Testis (tissue), 2 donors: ENCODE measurements at regions not wholly inside any gene's neighbourhood (a gene's known extent, or its start where the extent isn't known, plus 50 kb on each side); places are given as distances from the start of the nearest gene placed in this dataset.

Source experiments
- DNase-seq: peaks from one replicate; pipeline ENCODE4 v3.0.0-alpha.2; 2019
- H3K27ac ChIP-seq, 2 donors: fragments of 200-600 bp; sonication (generic); one replicate each; pipeline ENCODE4 v1.5.1; 2019
- H3K27me3 ChIP-seq: fragments of 200-600 bp; sonication (generic); one replicate; pipeline ENCODE4 v1.5.1; 2019
- H3K36me3 ChIP-seq: fragments of 200-600 bp; sonication (generic); one replicate; pipeline ENCODE4 v1.5.1; 2017; ENCODE audit warnings: low read depth; ENCODE audit errors: missing control alignments
- H3K4me1 ChIP-seq: fragments of 200-600 bp; sonication (generic); one replicate; pipeline ENCODE4 v1.5.1; 2019
- H3K4me3 ChIP-seq, 2 donors: fragments of 200-600 bp; sonication (generic); one replicate each; pipeline ENCODE4 v1.5.1; 2017 to 2019
- H3K9me3 ChIP-seq: fragments of 200-600 bp; sonication (generic); one replicate; pipeline ENCODE4 v1.5.1; 2017
- POLR2A ChIP-seq: fragments of 450-650 bp; IDR thresholded peaks from one replicate; pipeline ENCODE4 v1.6.1; 2017; ENCODE audit warnings: antibody characterized with exemption, mild to moderate bottlenecking, moderate library complexity
- WGBS, 2 donors: methylation state at CpG; one replicate each; pipeline ENCODE4 v1.1.5; 2018; 5-methylcytosine and 5-hydroxymethylcytosine counted together
- intact Hi-C: fragments of 100-400 bp; cut with DNase I; formaldehyde crosslinking; loops from one replicate; pipeline ENCODE4 v1.15.1; 2023; ENCODE audit warnings: low total_unique reads
- TF ChIP-seq, protein P1 (sequence below), 3 experiments: fragments of 450-650 bp in 2 of 3; fragments of 200-600 bp in 1 of 3; sonication (generic) in 1 of 3; IDR thresholded peaks; one replicate each; pipeline ENCODE4 v1.5.1; 2016 to 2019; ENCODE audit warnings: antibody characterized with exemption in 3 of 3, mild to moderate bottlenecking in 2 of 3, moderate library complexity in 1 of 3

DNA sequence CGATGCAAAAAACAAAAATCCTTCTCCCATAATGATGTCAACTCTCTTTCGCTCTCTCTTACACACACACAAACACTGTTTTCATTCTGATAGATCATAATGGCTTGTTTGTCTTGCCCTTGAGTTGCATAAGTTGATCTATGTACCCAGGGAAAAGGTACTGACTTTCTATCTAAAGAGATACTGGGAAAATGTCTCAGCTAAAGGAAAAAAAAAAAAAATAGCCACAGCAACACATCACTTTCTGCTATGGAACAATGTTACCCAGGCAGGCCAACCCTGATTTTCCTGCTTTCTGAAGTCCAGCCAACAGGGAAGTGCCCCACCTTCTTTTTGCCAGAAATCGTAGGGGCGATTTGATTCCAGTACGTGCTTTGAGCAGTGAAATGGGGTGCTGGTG, 212.6 kb upstream of the ACTBL2 start:
- no peaks in the 10 kb centered on the region for H3K27me3 ChIP-seq
- intact Hi-C loops, result no loop called here
- no peaks in the 10 kb centered on the region for H3K36me3 ChIP-seq
- H3K9me3 ChIP-seq, result no peaks in the 10 kb centered on the region
- H3K27ac ChIP-seq, result no peak overlapping the region
- TF ChIP-seq POLR2A, result no peak
- TF ChIP-seq, protein P1, sequence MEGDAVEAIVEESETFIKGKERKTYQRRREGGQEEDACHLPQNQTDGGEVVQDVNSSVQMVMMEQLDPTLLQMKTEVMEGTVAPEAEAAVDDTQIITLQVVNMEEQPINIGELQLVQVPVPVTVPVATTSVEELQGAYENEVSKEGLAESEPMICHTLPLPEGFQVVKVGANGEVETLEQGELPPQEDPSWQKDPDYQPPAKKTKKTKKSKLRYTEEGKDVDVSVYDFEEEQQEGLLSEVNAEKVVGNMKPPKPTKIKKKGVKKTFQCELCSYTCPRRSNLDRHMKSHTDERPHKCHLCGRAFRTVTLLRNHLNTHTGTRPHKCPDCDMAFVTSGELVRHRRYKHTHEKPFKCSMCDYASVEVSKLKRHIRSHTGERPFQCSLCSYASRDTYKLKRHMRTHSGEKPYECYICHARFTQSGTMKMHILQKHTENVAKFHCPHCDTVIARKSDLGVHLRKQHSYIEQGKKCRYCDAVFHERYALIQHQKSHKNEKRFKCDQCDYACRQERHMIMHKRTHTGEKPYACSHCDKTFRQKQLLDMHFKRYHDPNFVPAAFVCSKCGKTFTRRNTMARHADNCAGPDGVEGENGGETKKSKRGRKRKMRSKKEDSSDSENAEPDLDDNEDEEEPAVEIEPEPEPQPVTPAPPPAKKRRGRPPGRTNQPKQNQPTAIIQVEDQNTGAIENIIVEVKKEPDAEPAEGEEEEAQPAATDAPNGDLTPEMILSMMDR (IDR thresholded peaks at IDR 0.05), result no peak
- no peak for DNase-seq
- peaks cover 7% of the 10 kb centered on the region for H3K4me1 ChIP-seq
- 76 to 89% methylated on average over 5 of the region's 5 CpGs for WGBS, 2 donors
- H3K4me3 ChIP-seq, result no peak overlapping the region

DNA sequence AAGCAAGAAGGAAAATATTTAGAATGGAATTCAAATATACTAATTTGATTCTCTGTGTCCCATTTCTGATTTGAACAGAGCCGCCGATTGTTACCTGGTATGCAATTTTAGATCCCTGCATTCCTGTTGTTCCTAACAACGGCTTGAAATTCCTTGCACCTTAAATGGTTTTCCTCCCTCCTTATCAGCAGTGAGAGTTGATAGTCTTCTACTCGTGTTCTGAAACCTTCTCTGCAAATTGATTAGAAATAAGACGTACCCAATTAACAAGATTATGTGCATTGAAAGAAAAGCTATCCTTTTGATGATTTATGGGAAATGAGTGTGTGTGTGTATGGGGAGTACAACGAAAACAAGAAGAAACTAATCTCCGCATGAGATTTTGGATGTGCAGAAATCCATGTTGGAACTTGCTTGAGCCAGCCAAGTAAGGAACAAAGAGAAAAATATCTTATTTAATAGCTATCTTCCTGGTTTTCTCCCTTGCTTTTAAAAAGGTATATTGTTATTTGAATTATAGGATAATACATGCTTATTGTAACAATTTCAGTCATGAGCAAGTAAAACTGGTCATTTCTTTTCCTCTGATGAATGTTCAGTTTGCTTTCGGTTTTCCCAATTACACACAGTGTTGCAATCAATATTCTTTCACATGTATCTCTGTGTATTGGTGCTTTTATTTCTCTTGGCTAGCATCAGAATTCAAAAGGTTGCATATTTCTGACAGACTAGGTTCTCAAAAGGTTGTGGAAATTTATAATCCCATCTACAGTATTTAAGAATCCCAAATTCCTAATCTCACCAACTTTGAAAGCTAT, 211.1 kb upstream of the ACTBL2 start:
- DNase-seq, result no peak
- whole genome bisulfite sequencing, 2 donors, result 55 to 63% methylated on average over 8 of the region's 8 CpGs
- TF ChIP-seq, protein P1 (IDR thresholded peaks at IDR 0.05), result no peak
- no peak for TF ChIP-seq POLR2A
- no peak overlapping the region for H3K4me3 ChIP-seq
- H3K36me3 ChIP-seq, result no peaks in the 10 kb centered on the region
- peaks cover 7% of the 10 kb centered on the region for H3K4me1 ChIP-seq
- no peak overlapping the region for H3K27ac ChIP-seq
- H3K9me3 ChIP-seq, result no peaks in the 10 kb centered on the region
- intact Hi-C loops, result no loop called here
- H3K27me3 ChIP-seq, result no peaks in the 10 kb centered on the region

DNA sequence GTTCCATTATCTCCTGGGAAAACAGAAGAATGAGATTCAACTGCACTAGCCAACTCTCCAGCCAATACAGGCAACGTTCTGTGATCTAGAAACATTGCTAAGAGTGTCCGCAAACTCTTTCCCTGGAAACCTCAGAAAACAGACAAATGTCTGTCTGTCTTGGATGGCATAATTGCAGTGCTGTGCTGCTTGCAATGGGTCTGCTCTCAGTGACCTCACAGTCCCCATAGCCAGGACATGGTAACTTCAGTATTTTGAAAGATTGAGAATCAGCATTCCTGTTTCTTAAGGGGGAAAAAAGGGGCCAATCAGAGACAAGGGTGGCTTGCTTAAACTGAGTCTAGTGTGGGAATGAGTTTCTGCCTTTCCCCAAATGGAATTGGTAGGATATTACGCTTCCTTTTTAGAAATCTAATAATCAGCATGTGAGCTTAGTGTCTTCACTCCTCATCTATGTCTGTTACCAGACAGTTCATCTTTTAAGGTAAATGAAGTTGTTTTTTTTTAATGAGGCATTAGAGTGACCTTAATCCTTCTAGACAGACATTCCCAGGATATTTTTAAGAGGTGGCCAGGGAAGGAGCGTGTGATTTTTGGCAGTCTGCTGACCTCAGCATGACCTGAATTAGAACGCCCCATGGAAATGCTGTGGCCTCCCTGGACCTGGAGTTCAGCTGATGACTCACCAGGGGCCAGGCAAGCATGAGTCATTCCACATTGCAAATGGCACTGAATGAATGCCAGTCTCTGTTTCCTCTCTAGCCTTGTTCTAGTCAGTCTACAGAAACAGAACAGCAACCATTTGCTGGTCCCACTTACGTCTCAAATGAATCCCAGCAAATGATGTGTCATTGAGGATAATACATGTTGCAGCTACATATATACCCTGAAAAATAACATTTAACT, 210.2 kb upstream of the ACTBL2 start:
- WGBS, 2 donors, result 52 to 60% methylated on average over 6 of the region's 6 CpGs
- H3K36me3 ChIP-seq, result no peaks in the 10 kb centered on the region
- H3K4me3 ChIP-seq, result no peak overlapping the region
- H3K4me1 ChIP-seq, result peaks cover 7% of the 10 kb centered on the region
- TF ChIP-seq, protein P1 (IDR thresholded peaks at IDR 0.05), result no peak
- TF ChIP-seq POLR2A, result no peak
- H3K9me3 ChIP-seq, result no peaks in the 10 kb centered on the region
- no peaks in the 10 kb centered on the region for H3K27me3 ChIP-seq
- intact Hi-C loops, result no loop called here
- H3K27ac ChIP-seq, result no peak overlapping the region
- DNase-seq, result peak; percentile 31

DNA sequence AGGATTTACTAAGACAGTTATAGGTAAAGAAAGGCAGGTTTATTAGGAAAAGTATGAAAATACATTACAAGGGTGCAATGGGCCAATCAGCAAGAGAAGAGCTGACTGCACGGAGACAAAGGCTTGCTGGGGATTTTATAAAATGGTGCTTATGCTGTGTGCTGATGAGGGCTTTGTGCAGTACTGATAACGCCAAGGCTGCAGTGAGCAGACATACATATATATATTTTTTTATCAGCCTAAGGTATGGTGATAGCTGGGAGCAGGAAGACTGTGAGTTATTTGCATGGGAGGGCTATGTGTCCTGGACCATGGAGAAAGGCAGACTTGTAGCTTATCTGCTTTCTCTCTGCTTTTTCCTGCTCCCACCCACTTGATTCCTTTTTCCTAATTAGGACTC, 208.1 kb upstream of the ACTBL2 start:
- H3K36me3 ChIP-seq, result no peaks in the 10 kb centered on the region
- no peak overlapping the region for H3K4me3 ChIP-seq
- H3K4me1 ChIP-seq, result no peaks in the 10 kb centered on the region
- WGBS, 2 donors, result 74 to 80% methylated on average over 2 of the region's 2 CpGs
- TF ChIP-seq, protein P1 (IDR thresholded peaks at IDR 0.05), result no peak
- TF ChIP-seq POLR2A, result no peak
- H3K27ac ChIP-seq, result no peak overlapping the region
- intact Hi-C loops, result no loop called here
- DNase-seq, result no peak
- H3K27me3 ChIP-seq, result no peaks in the 10 kb centered on the region
- H3K9me3 ChIP-seq, result no peaks in the 10 kb centered on the region
